ENCODE measurements at regions not wholly inside any gene's neighbourhood (a gene's known extent, or its start where the extent isn't known, plus 50 kb on each side); places are given as distances from the start of the nearest gene placed in this dataset.
"Not testable (repeated sequence)": the region's sequence is repeated elsewhere in the genome, so short reads cannot be mapped to it uniquely, and the experiment has no call there.

DNA sequence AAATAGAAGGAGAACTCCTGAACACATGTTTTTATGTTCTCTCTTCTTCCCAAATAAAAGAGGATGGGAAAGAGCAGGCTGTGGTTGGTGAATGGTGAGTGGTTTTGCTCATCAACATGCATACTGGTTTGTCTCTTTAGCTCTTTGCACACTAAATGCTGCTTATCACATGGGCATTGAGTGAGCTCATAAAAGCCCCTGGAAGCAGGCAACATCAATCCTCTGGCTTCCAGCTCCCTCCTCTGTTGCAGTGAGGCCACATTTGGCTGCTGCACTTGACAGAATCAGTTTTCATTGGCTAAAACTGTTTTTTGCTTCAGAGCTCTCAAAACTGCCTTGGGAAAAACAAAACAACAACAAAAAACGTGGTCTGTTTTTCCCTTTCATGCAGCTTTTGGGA is 1308.2 kb upstream of the NRXN1 start:
- DNase-seq: no peak

DNA sequence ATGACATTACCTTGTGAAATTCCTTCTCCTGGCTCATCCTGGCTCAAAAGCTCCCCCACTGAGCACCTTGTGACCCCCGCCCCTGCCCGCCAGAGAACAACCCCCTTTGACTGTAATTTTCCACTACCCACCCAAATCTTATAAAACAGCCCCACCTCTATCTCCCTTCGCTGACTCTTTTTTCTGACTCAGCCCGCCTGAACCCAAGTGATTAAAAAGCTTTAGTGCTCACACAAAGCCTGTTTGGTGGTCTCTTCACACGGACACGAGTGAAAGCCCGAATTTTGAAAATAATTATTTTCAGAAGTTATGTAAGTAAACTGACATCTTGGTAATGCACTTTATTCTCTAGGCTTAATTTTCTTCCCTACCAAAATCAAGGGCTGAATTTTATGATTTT is 1305.9 kb upstream of the NRXN1 start:
- DNase-seq: not testable (repeated sequence)

DNA sequence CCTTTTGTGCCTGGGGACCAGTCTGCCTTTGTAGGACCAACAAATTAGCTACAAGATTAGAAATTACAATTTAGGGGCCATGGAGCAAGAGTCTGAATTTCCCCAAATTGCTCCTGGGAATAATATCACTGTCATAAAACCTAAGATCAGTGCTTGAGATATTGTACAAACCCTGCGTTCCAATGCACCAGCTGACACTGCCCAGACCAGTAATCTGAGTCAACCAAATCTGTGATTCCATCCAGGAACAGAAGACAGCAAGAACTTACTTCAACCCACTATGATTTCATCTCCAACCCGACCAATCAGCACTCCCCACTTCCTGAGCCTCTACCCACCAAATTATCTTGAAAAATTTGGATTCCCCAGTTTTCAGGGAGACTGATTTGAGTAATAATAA is 1305.0 kb upstream of the NRXN1 start:
- DNase-seq: no peak

DNA sequence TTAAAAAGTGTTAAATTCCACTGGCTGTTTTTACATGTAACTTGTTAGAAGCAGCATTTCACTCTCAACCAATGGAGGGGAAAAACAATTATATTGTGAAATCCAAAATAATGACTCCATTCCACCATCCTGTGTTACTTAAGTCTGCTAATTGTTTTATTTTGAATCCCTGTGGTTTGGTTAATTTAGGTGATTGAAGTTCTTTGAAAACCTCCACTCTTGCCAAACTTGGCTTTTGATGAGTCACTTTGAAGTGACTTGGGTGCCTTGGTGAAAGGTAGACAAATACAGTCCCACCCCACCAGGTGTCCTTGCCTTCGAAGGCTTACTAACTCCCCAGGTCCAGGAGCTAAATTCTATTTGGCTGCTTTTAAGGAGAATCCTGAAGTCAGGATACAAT is 1303.8 kb upstream of the NRXN1 start:
- DNase-seq: no peak

DNA sequence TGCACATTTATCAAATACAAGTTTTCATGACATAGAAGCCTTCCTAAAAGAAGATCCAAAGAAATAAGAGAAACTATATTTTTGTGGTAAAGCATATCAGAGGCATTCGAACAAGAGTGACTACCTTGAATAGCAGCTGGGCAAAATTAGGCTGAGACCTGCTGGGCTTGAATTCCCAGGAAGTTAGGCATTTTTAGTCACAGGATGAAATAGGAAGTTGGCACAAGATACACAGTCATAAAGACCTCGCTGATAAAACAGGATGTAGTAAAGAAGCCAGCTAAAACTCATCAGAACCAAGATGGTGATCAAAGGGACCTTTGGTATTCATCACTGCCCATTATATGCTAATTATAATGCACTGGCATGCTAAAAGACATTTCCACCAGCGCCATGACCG is 1302.3 kb upstream of the NRXN1 start:
- DNase-seq: no peak

DNA sequence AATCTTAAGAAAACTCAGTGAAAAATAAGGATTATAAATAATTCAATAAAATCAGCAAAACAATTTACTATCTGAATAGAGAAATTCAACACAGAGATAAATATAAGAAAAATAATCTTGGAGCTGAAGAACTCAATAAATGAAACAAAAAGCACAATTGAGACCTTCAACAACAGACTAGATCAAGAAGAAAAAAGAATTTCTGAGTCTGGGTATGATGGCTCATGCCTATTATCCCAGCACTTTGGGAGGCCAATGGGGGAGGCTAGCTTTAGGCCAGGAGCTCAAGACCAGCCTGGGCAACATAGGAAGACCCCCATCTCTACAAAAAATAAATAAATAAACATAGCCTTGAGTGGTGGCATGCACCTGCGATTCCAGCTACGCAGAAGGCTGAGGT is 1295.7 kb upstream of the NRXN1 start:
- DNase-seq: no peak

DNA sequence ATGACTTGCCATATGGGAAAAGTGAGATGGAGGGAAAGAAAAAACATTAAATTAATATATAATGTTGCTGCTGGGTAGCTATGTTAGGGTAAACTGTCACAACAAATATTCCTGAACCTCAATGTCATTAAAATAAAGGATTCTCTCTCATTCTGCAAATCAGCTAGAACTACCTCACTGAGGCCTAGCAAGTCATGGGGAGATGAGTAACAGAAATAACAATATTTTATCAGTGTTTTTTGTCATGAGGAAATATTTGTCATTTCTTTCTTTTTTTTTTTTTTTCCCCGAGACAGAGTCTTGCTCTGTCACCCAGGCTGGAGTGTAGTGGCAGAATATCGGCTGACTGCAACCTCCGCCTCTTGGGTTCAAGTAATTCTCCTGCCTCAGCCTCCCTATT is 1282.3 kb upstream of the NRXN1 start:
- DNase-seq: no peak

DNA sequence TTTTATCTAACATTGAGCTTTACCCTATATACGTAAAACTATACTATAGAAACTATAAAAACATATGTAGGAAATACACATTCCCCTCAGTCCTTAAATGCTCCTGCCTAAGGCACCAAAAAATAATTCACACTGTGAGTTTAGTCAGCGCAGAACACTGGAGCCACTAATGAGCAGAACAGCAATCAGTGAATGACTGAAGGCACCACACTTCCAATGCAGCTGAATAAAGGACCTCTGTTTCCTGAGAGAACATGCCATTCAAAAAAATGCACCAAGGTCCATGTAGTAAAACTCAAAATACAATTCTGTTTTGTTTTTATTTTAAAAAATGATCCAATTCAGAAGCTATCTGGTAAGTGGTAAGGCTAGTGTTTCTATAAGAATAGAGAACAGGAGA is 1280.6 kb upstream of the NRXN1 start:
- DNase-seq: no peak

DNA sequence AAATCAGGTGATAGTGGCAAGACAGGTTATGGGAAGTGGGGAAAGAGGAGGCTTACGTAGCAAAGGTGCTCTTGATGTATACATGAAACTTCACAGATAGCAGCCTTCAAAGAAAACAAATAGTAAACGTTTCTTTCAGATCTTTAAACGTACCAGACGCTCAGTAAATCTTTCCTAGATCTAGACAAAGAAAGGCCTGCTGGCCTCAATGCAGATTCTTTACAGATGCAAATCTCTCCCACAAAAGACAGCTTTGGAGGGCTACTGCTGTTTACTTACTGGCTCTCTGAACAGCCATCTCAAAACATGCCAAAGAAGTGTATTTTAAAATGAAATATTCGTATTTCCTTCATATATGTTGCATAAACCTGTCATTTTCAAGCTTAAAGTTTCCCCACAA is 1279.9 kb upstream of the NRXN1 start:
- no peak for DNase-seq

DNA sequence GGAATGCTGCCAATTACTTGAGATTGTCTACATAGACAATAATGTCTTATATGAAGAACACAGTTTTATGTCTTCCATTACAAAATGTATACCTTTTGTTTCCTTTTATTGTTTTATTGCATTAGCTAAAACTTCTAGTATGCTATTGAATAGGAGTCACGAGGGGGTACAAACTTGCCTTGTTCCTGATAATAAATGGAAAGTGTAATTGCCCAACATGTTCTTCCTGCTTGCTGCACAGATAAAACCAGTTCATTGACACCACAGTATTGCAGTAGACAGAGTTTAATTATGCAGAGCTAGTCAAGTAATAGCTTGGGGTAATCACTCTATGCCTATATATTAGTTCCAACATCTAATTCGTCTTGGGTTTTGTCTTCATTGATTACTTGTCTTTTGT is 1276.2 kb upstream of the NRXN1 start:
- DNase-seq: no peak

DNA sequence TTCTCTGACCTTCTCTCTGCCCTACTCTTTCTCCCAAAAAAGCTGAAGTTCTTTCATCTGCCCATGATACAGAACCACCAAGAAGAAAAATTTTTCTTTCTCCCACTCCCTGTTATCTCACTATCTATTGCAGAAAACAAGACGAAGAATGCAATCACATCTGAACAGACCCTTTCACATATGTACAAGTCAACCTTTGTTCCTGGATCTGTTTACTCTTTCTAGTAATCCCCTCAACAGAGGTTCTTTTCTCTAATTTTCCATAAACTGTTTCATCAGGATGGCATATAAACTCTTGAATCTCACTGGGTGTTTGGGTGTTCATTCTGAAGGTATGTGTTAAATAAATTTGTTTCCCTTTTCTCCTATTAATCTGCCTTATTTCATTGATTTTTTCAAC is 1262.7 kb upstream of the NRXN1 start:
- no peak for DNase-seq

DNA sequence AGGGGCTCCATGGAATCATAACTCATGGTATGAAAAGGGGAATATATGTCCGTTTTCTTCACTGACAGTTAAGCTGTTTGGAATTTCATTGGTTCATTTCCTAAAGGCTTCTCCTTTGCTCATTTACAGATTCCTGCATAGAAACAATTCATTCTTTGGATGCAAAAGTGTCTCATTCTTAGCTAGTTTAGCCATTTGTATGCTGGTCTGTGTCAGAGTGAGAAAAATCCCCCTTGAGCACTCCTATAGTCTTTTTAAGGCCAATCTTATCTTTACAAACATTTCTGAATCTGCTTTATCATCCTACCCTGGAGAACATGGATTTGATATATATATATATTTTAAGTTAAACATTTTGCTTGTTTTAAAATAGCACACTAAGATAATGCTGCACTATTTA is 1260.9 kb upstream of the NRXN1 start:
- DNase-seq: no peak

DNA sequence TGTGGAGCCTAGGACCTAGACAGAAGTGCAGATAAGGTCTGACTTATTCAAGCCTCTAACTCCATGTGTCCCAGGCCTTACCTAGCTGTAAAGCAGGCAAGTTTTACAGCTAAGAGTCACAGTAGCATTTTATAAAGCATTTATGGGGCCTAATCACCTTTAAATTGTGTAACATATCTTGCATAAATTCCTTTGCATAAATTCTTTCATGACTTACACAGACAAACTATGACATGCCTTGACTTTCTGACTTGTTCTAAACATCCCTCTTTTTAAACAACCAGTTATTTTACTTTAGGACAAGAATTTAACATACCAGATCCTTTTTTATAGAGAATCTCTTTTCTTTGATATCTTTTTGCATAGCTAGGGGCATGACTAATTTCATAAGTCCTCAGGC is 1257.8 kb upstream of the NRXN1 start:
- DNase-seq: no peak

DNA sequence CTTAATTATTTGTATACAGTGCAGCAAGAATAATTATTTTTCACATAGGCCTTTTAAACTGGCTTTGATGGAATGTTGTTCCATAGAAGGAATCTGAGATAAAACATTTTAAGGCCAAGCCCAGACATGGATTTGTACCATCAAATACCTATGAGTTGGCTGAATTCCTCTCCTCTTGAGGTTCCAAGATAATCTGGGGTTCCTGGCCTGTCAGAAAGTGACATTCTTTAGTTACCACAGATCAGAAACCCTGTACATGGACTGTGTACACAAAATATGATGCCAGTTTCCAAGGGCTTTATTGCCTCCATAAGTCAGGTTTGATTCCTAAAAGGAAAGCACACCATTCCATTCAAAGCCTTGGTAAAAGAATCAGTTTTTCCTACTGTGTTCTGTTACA is 1256.7 kb upstream of the NRXN1 start:
- DNase-seq: no peak

DNA sequence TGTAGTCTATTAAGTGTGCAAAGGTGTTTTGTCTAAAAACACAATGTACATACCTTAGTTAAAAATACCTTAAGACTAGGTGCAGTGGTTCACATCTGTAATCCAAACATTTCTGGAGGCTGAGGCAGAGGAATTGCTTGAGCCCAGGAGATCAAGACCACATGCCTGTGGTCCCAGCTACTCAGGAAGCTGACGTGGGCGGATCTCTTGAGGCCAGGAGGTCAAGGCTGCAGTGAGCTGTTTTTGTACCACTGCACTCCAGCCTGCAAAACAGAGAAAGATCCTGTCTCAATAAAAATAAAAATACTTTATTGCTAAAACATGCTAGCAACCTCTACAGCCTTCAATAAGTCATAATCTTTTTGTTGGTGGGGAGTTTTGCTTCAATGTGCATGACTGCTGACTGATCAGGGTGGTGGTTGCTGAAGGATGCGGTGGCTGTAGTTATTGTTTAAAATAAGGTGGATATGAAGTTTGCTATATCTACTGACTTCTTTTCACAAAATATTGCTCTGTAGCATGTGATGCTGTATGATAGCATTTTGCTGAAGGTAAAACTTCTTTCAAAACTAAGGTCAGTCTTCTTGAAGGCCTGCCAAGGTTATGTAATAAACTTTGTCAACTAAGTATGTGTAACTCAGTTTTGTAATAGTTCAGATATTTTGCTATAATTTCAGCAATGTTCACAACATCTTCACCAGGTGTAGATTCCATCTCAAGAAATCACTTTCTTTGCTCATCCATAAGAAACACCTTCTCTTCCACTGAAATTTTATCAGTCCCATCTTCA is 1238.0 kb upstream of the NRXN1 start:
- DNase-seq: no peak

DNA sequence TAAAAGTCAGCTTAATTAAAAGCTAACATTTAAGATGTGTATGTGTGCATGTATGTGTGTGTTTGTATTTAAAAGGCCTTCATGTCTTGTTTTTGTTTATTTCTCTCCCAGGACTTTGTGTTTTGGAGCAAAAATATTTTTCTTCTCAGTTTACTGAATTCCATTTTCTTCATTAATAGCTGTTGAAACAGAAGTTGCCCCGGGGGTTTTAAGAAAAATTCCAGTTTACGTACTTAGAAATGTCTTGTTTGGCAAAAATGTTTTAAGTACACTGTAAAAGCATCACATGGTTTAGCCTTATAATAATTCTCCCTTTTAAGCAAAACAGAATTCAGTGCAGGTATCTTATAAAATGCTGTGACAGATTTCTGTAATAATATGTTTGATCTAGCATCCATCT is 1233.0 kb upstream of the NRXN1 start:
- no peak for DNase-seq

DNA sequence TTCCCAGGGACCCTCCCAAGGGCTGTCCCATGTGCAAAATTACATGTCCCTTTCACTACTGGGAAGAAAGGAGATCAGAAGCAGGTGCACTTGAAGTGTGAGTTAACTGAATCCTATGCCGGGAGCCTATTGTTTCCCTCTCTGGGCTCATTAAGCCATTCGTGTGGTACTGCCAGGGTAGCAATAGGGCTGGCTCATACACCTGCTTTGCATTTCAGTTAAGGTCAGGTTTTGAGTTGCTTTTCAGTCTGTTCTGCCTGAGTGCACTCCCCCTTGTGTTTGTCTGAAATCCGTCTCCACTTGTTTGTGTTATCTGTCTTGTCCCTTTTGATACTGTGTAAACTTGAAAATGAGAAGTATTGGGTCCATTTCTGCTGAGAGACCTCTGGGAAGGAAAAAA is 1232.6 kb upstream of the NRXN1 start:
- no peak for DNase-seq

DNA sequence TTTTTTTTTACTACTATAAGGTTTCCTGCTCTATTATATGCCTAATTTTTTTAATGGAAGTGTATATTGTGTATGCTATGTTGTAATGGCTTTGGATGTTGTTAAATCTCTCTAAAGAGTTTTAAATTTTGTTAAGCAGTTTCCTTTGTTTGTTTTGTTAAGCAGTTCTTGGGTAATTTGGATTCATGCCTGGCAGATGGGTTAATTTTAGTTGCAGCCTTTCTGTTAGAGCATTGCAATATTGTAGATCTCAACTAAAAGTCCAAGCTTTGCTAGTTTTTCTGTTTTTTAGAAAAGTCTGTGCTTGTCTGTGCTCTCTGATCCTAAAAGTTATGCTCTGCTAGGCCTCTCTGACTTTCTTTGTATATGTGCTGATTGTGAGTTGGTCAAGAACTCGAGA is 1229.0 kb upstream of the NRXN1 start:
- no peak for DNase-seq

DNA sequence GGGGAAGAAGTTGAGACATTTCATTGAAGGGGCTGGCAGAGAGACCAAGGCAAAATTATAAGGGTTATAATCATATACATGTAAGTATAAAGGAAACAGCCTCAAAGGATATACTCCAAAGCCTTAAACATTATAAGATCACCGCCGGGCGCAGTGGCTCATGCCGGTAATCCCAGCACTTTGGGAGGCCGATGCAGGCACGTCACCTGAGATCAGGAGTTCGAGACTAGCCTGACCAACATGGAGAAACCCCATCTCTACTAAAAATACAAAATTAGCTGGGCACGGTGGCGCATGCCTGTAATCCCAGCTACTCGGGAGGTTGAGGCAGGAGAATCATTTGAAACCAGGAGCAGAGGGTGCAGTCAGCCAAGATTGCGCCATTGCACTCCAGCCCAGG is 1227.0 kb upstream of the NRXN1 start:
- DNase-seq: not testable (repeated sequence)

DNA sequence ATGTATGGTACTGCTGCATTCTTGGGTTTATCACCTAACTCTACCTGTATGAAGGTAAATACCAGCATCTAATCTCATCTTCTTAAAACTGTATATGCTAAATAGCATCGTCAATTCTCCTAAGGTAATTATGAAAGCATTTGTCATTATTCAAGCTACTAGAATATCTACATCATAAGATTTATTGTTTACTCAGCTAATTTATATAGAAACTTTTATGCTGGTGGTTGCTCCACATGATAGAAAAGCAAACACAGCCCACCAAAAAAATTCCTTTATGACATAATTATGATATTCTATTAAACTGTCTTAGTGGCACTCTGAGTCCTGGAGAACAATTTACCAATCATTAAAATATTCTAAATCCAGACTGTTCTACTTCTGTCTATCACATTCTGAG is 1226.1 kb upstream of the NRXN1 start:
- no peak for DNase-seq

DNA sequence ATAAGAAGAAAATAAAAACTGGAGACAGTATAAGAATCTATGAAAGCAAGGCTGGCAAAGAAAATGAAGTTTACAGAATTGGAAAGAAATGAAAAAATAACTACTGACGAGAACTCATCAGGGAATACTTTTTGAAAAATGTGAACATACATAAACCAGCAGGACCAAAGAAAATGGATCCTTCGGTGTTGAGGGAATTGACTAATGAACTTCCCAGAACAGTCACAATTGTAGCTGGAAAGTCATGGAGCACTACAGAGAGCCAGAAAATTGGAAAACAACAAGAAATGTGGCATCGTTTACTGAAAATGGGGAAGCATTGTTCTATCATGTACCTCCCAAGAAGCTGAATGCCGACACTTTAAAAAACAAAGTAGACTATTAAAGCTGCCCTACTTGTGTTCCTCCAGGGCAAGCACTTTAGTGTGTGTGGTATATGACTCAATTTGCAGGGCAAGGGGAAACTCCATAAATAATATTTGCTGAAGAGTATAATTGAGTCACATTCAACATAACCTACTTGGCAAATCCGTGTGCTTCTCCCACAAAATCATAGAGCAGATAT is 1221.6 kb upstream of the NRXN1 start:
- DNase-seq: no peak

DNA sequence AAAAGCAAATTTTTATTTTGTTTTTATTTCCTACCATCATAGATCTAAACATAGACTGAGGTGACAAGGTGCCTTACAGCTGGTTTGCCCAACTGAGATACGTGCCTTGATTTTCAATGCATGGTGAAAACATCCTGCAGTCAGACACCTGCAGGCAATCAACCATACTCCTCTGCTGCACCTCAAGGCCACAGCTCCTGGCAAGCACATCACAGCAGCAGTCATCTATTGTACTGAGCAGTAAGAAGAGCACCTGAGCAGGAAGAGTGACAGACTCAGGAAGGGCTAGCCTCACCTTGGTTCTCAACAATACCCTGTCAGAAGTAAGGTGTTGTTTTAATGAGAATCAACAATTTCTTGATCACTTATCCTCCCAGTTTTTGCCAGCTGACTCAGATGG is 1206.8 kb upstream of the NRXN1 start:
- no peak for DNase-seq

DNA sequence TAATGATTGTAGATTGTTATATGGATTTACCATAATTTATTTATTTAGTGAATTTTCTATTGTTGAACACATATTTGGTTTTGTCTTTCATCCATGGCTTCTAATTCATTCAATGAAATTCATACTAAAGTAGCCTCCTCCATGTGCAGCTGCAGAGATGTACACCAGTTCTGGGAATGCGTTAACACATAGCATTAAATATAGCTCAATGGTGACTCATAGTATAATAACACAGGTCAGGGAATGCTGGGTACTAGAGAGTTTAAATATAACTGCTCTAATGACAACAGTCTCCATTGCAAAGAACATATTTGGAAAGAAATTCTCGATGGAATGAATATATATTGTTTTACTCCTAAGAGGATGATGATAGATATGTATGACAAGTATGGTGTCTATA is 1190.2 kb upstream of the NRXN1 start:
- no peak for DNase-seq

DNA sequence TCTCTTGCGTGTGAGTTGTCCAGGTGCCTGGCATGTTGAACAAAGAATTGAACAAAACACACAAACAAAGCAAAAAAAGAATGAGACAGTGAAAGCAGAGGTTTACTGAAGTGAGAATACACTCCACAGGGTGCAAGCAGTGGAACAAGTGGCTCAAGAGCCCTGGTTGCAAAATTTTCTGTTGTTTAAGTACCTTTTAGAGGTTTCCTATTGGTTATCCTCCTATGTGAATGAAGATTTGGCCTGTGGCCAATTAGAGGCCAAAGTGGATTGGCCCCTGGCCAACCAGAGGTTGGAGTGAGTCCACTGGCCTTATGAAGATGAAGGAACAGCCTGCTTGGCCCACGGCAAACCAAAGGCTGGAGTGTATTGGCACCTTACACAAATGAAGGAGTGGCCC is 1188.5 kb upstream of the NRXN1 start:
- no peak for DNase-seq

DNA sequence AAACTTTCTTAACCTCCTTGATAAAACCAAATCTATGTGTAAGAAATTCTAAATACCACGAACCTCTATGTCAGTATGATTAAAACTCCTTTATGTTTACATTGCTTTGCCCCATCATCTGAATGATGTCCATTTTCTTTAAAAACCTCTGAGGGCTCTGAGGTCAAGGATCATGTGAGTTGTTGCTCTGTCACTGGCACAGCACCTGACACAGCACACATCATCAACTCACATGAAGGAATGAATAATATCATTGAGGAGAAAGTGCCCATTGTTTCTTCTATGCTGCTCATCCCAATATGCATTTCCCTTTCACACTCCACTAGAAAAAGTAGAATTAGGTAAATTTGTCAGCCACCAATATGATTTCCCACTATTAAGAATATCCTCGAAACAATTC is 1178.7 kb upstream of the NRXN1 start:
- DNase-seq: no peak

All from activated CD4-positive, alpha-beta T cell treated with anti-CD3 and anti-CD28 coated beads for 48 hours (primary cell).